GM18870 (cell line): ENCODE measurements at regions not wholly inside any gene's neighbourhood (a gene's known extent, or its start where the extent isn't known, plus 50 kb on each side); places are given as distances from the start of the nearest gene placed in this dataset.

Experiments used
- ATAC-seq: cut with Tn5 transposase; IDR thresholded peaks from one replicate; pipeline ENCODE4 v1.9.1; 2021; ENCODE audit warnings: moderate library complexity; ENCODE audit not compliant: unreplicated experiment

GRCh38 chr14:27075503-27075902, 477.7 kb upstream of the NOVA1 start:
- ATAC-seq: no peak

GRCh38 chr14:27077214-27077613, 479.4 kb upstream of the NOVA1 start:
- no peak for ATAC-seq

- ATAC-seq: no peak
Observed at GRCh38 chr14:27077710-27078109, 479.9 kb upstream of the NOVA1 start.

GRCh38 chr14:27078191-27078590, 480.4 kb upstream of the NOVA1 start:
- no peak for ATAC-seq

GRCh38 chr14:27079716-27080115, 481.9 kb upstream of the NOVA1 start:
- ATAC-seq: no peak

GRCh38 chr14:27085500-27085899, 487.7 kb upstream of the NOVA1 start:
- ATAC-seq: no peak

GRCh38 chr14:27090716-27091115, 492.9 kb upstream of the NOVA1 start:
- no peak for ATAC-seq

GRCh38 chr14:27091973-27092372, 494.1 kb upstream of the NOVA1 start:
- ATAC-seq: no peak

GRCh38 chr14:27096091-27096490, 498.3 kb upstream of the NOVA1 start:
- no peak for ATAC-seq

- ATAC-seq: no peak
Observed at GRCh38 chr14:27098451-27098850, 500.6 kb upstream of the NOVA1 start.

GRCh38 chr14:27114180-27114579, 516.3 kb upstream of the NOVA1 start:
- ATAC-seq: no peak

- ATAC-seq: no peak
Observed at GRCh38 chr14:27123162-27123561, 525.3 kb upstream of the NOVA1 start.

- no peak for ATAC-seq
Observed at GRCh38 chr14:27127838-27128237, 530.0 kb upstream of the NOVA1 start.

GRCh38 chr14:27134200-27134599, 536.4 kb upstream of the NOVA1 start:
- no peak for ATAC-seq

GRCh38 chr14:27145170-27145569, 547.3 kb upstream of the NOVA1 start:
- ATAC-seq: no peak

- ATAC-seq: no peak
Observed at GRCh38 chr14:27148143-27148542, 550.3 kb upstream of the NOVA1 start.

GRCh38 chr14:27164139-27164538, 566.3 kb upstream of the NOVA1 start:
- ATAC-seq: no peak

- no peak for ATAC-seq
Observed at GRCh38 chr14:27175489-27175888, 577.7 kb upstream of the NOVA1 start.

GRCh38 chr14:27181333-27181732, 583.5 kb upstream of the NOVA1 start:
- no peak for ATAC-seq

- no peak for ATAC-seq
Observed at GRCh38 chr14:27184427-27184826, 586.6 kb upstream of the NOVA1 start.

GRCh38 chr14:27186048-27186447, 588.2 kb upstream of the NOVA1 start:
- ATAC-seq: no peak

GRCh38 chr14:27187136-27187535, 589.3 kb upstream of the NOVA1 start:
- ATAC-seq: no peak

GRCh38 chr14:27190296-27190695, 592.5 kb upstream of the NOVA1 start:
- no peak for ATAC-seq

GRCh38 chr14:27199272-27199671, 601.4 kb upstream of the NOVA1 start:
- ATAC-seq: no peak
